ENCODE measurements at regions not wholly inside any gene's neighbourhood (a gene's known extent, or its start where the extent isn't known, plus 50 kb on each side); places are given as distances from the start of the nearest gene placed in this dataset.

- H3K36me3 Mint-ChIP-seq = no peaks in the 10 kb centered on the region
- DNase-seq (ENCODE audit: low spot score) = no peak
- no peak for TF ChIP-seq PREB (CRISPR knock-in tag; IDR thresholded peaks at IDR 0.05; ENCODE audit: borderline replicate concordance)
- TF ChIP-seq NR3C1 (CRISPR knock-in tag; conservative IDR thresholded peaks at IDR 0.05; ENCODE audit: low read depth) = no peak
- no peak for TF ChIP-seq ZNF416 (CRISPR knock-in tag; IDR thresholded peaks at IDR 0.05)
- TF ChIP-seq E2F1 (CRISPR knock-in tag; IDR thresholded peaks at IDR 0.05) = no peak
- TF ChIP-seq, protein P1, sequence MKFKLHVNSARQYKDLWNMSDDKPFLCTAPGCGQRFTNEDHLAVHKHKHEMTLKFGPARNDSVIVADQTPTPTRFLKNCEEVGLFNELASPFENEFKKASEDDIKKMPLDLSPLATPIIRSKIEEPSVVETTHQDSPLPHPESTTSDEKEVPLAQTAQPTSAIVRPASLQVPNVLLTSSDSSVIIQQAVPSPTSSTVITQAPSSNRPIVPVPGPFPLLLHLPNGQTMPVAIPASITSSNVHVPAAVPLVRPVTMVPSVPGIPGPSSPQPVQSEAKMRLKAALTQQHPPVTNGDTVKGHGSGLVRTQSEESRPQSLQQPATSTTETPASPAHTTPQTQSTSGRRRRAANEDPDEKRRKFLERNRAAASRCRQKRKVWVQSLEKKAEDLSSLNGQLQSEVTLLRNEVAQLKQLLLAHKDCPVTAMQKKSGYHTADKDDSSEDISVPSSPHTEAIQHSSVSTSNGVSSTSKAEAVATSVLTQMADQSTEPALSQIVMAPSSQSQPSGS (CRISPR knock-in tag; IDR thresholded peaks at IDR 0.05; ENCODE audit: borderline replicate concordance, low read depth) = no peak
- no peak for TF ChIP-seq ZNF232 (CRISPR knock-in tag; IDR thresholded peaks at IDR 0.05)
- no peaks in the 10 kb centered on the region; the same call in 1 of the 2 replicates for H3K27me3 Mint-ChIP-seq (ENCODE audit: low read depth)
- ChIA-PET POLR2A (no interaction called here), CTCF (interaction anchor here (0.6 to 1.8 kb wide), 3 partner anchors 9 to 45 kb away, joined by 3 to 4 read pairs (median 4); no protein-coding TSS in a partner anchor)
- ATAC-seq = peak; percentile 63
- no peak overlapping the region for H3K4me3 Mint-ChIP-seq
- H3K27ac Mint-ChIP-seq = no peak overlapping the region
- peaks cover 21% of the 10 kb centered on the region for H3K9me3 Mint-ChIP-seq
- H3K4me1 Mint-ChIP-seq = no peaks in the 10 kb centered on the region
Measured at GRCh38 chr9:120338340-120338739, 241.6 kb downstream of the CDK5RAP2 start.

GRCh38 chr9:120337131-120337530 lies 242.8 kb downstream of the CDK5RAP2 start:
- peaks cover 21% of the 10 kb centered on the region for H3K9me3 Mint-ChIP-seq
- TF ChIP-seq HMGA2 (CRISPR knock-in tag; IDR thresholded peaks at IDR 0.05) (no peak), RORB (CRISPR knock-in tag; IDR thresholded peaks at IDR 0.05) (no peak), ZNF263 (CRISPR knock-in tag; IDR thresholded peaks at IDR 0.05; ENCODE audit: low read depth) (no peak)
- TF ChIP-seq, protein P2, sequence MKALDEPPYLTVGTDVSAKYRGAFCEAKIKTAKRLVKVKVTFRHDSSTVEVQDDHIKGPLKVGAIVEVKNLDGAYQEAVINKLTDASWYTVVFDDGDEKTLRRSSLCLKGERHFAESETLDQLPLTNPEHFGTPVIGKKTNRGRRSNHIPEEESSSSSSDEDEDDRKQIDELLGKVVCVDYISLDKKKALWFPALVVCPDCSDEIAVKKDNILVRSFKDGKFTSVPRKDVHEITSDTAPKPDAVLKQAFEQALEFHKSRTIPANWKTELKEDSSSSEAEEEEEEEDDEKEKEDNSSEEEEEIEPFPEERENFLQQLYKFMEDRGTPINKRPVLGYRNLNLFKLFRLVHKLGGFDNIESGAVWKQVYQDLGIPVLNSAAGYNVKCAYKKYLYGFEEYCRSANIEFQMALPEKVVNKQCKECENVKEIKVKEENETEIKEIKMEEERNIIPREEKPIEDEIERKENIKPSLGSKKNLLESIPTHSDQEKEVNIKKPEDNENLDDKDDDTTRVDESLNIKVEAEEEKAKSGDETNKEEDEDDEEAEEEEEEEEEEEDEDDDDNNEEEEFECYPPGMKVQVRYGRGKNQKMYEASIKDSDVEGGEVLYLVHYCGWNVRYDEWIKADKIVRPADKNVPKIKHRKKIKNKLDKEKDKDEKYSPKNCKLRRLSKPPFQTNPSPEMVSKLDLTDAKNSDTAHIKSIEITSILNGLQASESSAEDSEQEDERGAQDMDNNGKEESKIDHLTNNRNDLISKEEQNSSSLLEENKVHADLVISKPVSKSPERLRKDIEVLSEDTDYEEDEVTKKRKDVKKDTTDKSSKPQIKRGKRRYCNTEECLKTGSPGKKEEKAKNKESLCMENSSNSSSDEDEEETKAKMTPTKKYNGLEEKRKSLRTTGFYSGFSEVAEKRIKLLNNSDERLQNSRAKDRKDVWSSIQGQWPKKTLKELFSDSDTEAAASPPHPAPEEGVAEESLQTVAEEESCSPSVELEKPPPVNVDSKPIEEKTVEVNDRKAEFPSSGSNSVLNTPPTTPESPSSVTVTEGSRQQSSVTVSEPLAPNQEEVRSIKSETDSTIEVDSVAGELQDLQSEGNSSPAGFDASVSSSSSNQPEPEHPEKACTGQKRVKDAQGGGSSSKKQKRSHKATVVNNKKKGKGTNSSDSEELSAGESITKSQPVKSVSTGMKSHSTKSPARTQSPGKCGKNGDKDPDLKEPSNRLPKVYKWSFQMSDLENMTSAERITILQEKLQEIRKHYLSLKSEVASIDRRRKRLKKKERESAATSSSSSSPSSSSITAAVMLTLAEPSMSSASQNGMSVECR (CRISPR knock-in tag; IDR thresholded peaks at IDR 0.05; ENCODE audit: borderline replicate concordance) = no peak
- H3K27me3 Mint-ChIP-seq (ENCODE audit: low read depth) = no peaks in the 10 kb centered on the region; the same call in 1 of the 2 replicates
- H3K36me3 Mint-ChIP-seq = no peaks in the 10 kb centered on the region
- no peak for DNase-seq (ENCODE audit: low spot score)
- no peak overlapping the region for H3K27ac Mint-ChIP-seq
- no peaks in the 10 kb centered on the region for H3K4me1 Mint-ChIP-seq
- ATAC-seq = no peak
- ChIA-PET CTCF (interaction anchor here (1.8 kb wide), 1 partner anchor 8 kb away, joined by 4 read pairs; no protein-coding TSS in a partner anchor), POLR2A (no interaction called here)
- H3K4me3 Mint-ChIP-seq = no peak overlapping the region

GRCh38 chr9:120336753-120337090 lies 243.2 kb downstream of the CDK5RAP2 start:
- CTCF ChIA-PET = no interaction called here
- peaks cover 21% of the 10 kb centered on the region for H3K9me3 Mint-ChIP-seq
- H3K27me3 Mint-ChIP-seq (ENCODE audit: low read depth) = no peaks in the 10 kb centered on the region; the same call in 1 of the 2 replicates
- H3K27ac Mint-ChIP-seq = no peak overlapping the region
- DNase-seq (ENCODE audit: low spot score) (no peak), ATAC-seq (peak; percentile 28; the same call in 1 of the 2 replicates)
- H3K36me3 Mint-ChIP-seq = no peaks in the 10 kb centered on the region
- H3K4me1 Mint-ChIP-seq = no peaks in the 10 kb centered on the region
- POLR2A ChIA-PET = no interaction called here
- H3K4me3 Mint-ChIP-seq = no peak overlapping the region
- TF ChIP-seq CREM (CRISPR knock-in tag; IDR thresholded peaks at IDR 0.05) (no peak), CREB1 (CRISPR knock-in tag; IDR thresholded peaks at IDR 0.05) (no peak), ZNF532 (CRISPR knock-in tag; IDR thresholded peaks at IDR 0.05; ENCODE audit: borderline replicate concordance) (no peak), NFATC4 (CRISPR knock-in tag; IDR thresholded peaks at IDR 0.05) (no peak)
- TF ChIP-seq, protein P3, sequence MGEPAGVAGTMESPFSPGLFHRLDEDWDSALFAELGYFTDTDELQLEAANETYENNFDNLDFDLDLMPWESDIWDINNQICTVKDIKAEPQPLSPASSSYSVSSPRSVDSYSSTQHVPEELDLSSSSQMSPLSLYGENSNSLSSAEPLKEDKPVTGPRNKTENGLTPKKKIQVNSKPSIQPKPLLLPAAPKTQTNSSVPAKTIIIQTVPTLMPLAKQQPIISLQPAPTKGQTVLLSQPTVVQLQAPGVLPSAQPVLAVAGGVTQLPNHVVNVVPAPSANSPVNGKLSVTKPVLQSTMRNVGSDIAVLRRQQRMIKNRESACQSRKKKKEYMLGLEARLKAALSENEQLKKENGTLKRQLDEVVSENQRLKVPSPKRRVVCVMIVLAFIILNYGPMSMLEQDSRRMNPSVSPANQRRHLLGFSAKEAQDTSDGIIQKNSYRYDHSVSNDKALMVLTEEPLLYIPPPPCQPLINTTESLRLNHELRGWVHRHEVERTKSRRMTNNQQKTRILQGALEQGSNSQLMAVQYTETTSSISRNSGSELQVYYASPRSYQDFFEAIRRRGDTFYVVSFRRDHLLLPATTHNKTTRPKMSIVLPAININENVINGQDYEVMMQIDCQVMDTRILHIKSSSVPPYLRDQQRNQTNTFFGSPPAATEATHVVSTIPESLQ (CRISPR knock-in tag; IDR thresholded peaks at IDR 0.05) = no peak
